ENCODE measurements at regions not wholly inside any gene's neighbourhood (a gene's known extent, or its start where the extent isn't known, plus 50 kb on each side); places are given as distances from the start of the nearest gene placed in this dataset.

- H3K4me1 ChIP-seq, result no peaks in the 10 kb centered on the region
- no peaks in the 10 kb centered on the region for H3K36me3 ChIP-seq
- H3K4me3 ChIP-seq (ENCODE audit: low read depth, low read length), result no peak overlapping the region
- no peaks in the 10 kb centered on the region for H3K9me3 ChIP-seq
- no peaks in the 10 kb centered on the region for H3K27me3 ChIP-seq
- no peak for TF ChIP-seq CTCF (IDR thresholded peaks at IDR 0.05; ENCODE audit: low read depth, low read length)
- no peak for DNase-seq
Observed at GRCh38 chr5:164377746-164378145, 872.3 kb downstream of the MAT2B start.

- Histone ChIP-seq H3K4me1 (no peaks in the 10 kb centered on the region), H3K4me3 (ENCODE audit: low read depth, low read length) (no peak overlapping the region), H3K27me3 (no peaks in the 10 kb centered on the region), H3K9me3 (no peaks in the 10 kb centered on the region), H3K36me3 (no peaks in the 10 kb centered on the region)
- no peak for TF ChIP-seq CTCF (IDR thresholded peaks at IDR 0.05; ENCODE audit: low read depth, low read length)
- DNase-seq, result no peak
Observed at GRCh38 chr5:164383662-164384061, 878.2 kb downstream of the MAT2B start.

- no peak for DNase-seq
- no peaks in the 10 kb centered on the region for H3K27me3 ChIP-seq
- no peak for TF ChIP-seq CTCF (IDR thresholded peaks at IDR 0.05; ENCODE audit: low read depth, low read length)
- no peaks in the 10 kb centered on the region for H3K4me1 ChIP-seq
- no peaks in the 10 kb centered on the region for H3K36me3 ChIP-seq
- H3K9me3 ChIP-seq, result no peaks in the 10 kb centered on the region
- H3K4me3 ChIP-seq (ENCODE audit: low read depth, low read length), result no peak overlapping the region
Observed at GRCh38 chr5:164392531-164392930, 887.1 kb downstream of the MAT2B start.

GRCh38 chr5:164394686-164395194, 889.3 kb downstream of the MAT2B start:
- no peaks in the 10 kb centered on the region for H3K9me3 ChIP-seq
- no peak for TF ChIP-seq CTCF (IDR thresholded peaks at IDR 0.05; ENCODE audit: low read depth, low read length)
- no peak for DNase-seq
- H3K4me1 ChIP-seq, result no peaks in the 10 kb centered on the region
- H3K27me3 ChIP-seq, result no peaks in the 10 kb centered on the region
- no peaks in the 10 kb centered on the region for H3K36me3 ChIP-seq
- H3K4me3 ChIP-seq (ENCODE audit: low read depth, low read length), result no peak overlapping the region

DNA sequence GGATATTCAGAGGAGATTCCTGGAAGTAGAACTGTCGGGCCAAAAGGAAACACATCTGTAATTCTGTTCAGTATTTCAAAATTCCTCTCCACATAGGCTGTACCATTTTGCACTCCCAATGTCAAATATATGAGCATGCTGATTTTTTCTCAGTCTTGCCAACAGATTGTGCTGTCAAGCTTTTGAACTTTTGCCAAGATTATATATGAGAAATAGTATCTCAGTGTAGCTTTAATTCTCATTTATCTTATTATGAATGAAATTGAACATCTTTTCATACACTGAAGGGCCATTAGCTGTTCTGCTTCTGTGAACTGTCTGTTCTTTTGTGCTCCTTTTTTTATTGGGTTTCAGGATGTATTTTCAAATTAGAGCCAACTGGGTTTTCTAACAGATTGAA, 907.1 kb downstream of the MAT2B start:
- DNase-seq, result no peak
- no peaks in the 10 kb centered on the region; the same call in 1 of the 2 replicates for H3K4me1 ChIP-seq
- H3K4me3 ChIP-seq (ENCODE audit: low read depth, low read length), result no peak overlapping the region
- H3K27me3 ChIP-seq, result no peaks in the 10 kb centered on the region
- no peaks in the 10 kb centered on the region for H3K9me3 ChIP-seq
- no peaks in the 10 kb centered on the region for H3K36me3 ChIP-seq
- no peak for TF ChIP-seq CTCF (IDR thresholded peaks at IDR 0.05; ENCODE audit: low read depth, low read length)

- no peak for DNase-seq
- H3K4me3 ChIP-seq (ENCODE audit: low read depth, low read length), result no peak overlapping the region
- no peaks in the 10 kb centered on the region for H3K36me3 ChIP-seq
- H3K4me1 ChIP-seq, result no peaks in the 10 kb centered on the region
- H3K27me3 ChIP-seq, result no peaks in the 10 kb centered on the region
- no peak for TF ChIP-seq CTCF (IDR thresholded peaks at IDR 0.05; ENCODE audit: low read depth, low read length)
- peaks cover 3% of the 10 kb centered on the region; the same call in 1 of the 2 replicates for H3K9me3 ChIP-seq
Observed at GRCh38 chr5:164420161-164420560, 914.7 kb downstream of the MAT2B start.

Measured in BE2C (cell line).